Left kidney (tissue), 1 donor: ENCODE measurements at regions not wholly inside any gene's neighbourhood (a gene's known extent, or its start where the extent isn't known, plus 50 kb on each side); places are given as distances from the start of the nearest gene placed in this dataset.

Experiments
- DNase-seq: peaks from one replicate; pipeline ENCODE4 v3.0.0-alpha.2; 2013

- DNase-seq = no peak
Observed at GRCh38 chr14:87097015-87097414, 896.0 kb downstream of the GALC start.

DNA sequence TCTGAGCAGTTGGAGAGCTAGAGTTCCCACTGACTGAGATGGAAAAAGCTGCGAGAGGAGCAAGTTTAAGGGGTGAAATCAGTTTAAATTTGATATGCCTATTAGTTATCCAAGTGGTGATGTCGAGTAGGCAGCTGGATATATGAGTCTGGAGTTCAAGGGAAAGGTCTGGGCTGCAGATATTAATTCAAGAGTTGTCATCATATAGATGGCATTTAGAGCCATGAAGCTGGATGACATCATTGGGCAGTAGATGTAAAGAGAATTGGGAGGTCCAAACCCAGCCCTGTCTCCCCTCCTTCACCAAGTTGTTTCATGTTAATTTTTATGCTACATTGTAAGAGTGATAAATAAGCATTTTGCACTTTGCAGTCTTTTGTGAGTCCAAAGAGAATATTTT, 898.1 kb downstream of the GALC start:
- no peak for DNase-seq

DNA sequence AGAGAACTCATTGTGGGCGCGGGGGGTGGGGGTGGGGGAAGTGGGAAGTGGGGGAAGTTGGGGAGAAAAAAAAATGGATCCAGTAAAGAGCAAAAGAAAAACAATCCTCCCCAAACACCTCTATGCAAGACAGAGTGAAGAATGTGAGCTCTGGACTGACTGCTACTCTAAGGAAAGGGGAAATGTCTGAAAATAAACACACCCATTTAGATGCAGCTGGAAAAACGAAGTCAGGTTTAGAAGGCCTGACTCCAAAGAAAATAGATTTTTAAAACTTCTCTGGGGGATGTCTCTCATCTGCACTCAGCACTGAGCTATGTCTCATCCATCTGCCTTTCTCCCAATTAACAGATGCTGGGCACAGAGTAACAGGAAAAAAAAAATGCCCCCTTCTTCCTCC, 904.4 kb downstream of the GALC start:
- DNase-seq = no peak

GRCh38 chr14:87087881-87088280, 905.1 kb downstream of the GALC start:
- DNase-seq = no peak

GRCh38 chr14:87084908-87085307, 908.1 kb downstream of the GALC start:
- DNase-seq = no peak

GRCh38 chr14:87082917-87083316, 910.1 kb downstream of the GALC start:
- DNase-seq = no peak

GRCh38 chr14:87081004-87081403, 912.0 kb downstream of the GALC start:
- no peak for DNase-seq

- no peak for DNase-seq
Observed at GRCh38 chr14:87080146-87080545, 912.8 kb downstream of the GALC start.

DNA sequence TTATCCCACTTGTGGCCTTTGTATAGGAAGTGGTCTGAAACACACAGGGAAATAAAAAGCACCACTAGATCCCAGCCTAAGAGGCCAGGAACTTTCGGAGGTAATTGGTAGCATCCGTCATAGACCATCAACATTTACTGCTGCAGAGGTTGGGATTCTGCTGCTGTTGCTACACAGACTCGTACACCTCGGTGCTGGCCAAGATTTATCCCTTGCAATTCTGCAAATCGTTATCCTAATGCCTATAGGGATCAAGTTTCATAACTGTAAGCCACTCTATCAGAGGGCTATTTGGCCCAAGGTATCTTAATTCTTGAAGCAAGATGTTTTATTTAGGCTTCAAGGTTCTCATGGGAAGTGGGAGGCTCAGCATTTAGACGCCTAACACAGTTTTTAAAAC, 913.6 kb downstream of the GALC start:
- no peak for DNase-seq

- no peak for DNase-seq
Observed at GRCh38 chr14:87076922-87077321, 916.1 kb downstream of the GALC start.

DNA sequence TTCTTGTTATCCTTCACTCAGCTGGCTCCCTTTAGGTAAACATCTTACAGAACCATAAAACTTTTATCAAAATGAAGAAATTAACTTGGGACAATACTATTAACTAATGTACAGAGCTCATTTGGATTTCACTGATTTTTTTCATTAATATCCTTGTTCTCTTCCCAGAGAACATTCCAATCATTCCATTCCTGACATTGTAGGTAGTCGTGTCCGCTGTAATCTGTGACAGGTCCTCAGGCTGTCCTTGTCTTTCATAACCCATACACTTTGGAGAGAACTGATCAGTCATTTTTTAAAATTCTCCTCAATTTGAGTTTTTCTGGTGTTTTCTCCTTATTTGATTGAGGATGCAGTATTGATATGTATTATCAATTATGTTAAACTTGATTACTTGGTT, 916.8 kb downstream of the GALC start:
- DNase-seq = no peak

DNA sequence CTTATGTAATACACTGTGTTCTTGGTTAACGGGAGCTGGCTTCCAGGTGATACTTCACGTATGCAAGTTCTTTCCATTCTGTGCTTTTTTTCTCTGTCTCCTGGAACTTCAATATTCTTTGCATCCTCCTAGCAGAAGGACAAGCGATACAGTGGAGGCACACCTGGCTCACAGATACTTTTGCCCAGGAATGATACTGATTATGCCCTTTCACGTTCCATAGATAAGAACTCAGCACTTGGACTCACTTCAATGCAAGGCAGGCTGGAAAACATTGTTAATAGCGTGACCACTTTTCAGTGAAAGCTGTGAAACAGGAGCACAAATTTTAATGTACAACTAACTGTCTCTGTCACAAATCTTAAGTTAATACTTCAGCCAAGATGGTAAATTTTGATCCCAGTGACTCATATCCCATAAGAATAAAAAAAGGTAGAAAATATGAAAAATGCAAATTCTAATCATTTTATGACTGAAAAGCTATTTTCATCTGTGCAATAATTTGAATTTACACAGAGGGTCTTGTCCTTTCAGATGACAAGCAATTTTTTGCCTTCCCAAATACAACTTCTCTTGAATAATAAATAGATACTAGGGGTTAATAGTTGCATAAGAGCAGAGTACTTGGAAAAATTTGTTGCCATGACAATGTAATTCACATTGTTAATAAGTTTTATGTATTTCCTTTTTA, 919.0 kb downstream of the GALC start:
- DNase-seq = no peak

- DNase-seq = no peak
Observed at GRCh38 chr14:87067591-87067990, 925.4 kb downstream of the GALC start.

DNA sequence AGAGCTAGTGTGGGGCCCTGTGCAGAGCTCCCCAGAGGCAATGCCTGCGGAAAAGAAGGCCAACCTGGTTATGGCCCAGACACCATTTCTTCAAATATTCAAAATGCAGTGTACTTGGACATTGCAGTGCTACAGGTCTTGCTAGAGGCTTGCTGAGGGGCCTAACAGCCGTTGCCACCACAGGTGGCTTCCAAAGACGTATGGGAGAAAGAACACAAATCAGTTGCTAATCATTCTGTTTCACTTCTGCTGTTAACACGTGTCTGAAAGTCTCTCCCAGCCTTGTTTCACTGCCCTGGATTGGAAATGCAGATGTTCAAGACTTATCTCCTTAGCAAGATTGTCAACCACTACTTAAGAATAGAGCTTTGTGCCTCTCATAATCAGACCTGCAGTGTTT, 925.9 kb downstream of the GALC start:
- no peak for DNase-seq

DNA sequence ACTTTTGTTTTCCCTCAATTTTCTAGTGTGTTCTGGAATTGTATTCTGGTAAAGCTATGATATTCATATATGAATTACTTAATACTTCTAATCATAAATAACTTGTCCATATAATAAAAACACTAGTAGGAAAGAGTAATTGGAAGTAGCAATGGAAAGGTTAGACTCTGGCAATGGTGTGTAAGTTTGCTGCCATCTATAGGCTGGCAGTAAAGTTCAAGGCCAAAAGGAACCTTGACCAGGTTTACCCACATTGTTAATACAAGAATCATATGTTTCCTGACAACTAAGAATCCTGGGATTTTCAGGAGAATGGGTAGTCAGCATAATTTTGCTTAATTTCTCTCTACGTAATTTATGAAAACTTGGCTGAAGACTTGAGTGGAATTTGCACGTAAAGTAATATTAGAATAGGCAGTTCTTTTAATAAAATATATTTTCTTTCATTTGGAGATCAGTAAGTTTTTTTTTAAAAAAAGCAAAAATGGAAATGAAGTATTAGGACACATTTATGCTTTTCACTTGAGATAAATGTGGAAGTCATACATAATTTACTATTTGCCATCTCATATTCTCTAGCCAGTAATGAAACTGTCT, 926.7 kb downstream of the GALC start:
- DNase-seq = no peak

DNA sequence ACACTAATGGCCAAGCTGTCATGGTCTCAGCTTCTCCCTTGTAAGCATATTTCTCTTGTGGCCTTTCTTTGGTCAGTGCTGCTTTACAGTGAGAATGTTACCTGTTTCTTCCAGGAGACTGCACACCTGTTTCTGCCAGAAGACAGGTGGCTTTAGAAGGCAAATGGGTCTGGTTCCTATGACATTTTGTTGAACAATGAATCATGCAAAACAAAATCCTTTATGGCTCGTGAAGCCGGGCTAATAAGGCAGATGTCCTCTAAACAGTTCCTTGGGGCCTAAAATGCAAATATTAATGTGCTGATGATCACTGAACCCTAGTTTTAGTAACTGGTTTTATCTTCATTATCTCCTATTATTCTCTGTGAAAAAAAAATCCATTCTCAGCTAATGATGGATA, 927.6 kb downstream of the GALC start:
- DNase-seq = no peak

DNA sequence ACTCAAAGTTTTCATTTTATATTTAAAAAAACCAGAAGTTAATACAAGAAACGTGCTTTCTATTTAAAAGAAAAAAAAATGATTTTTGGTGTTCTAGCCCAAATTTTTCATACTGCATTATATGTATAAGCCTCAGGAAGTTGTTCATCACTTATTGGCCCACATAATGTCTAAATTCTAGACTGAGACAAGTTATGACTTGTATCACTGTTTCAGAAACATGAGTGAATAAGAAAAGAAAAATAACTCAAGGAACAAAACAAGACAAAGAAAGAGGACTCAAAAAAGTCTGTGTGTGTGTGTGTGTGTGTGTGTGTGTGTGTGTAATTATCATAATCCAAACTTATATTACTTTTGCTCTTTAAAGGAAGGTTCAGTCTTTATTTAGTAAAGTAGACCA, 929.8 kb downstream of the GALC start:
- no peak for DNase-seq

GRCh38 chr14:87060405-87060804, 932.6 kb downstream of the GALC start:
- DNase-seq = no peak

- no peak for DNase-seq
Observed at GRCh38 chr14:87059060-87059839, 933.7 kb downstream of the GALC start.

GRCh38 chr14:87055007-87055406, 938.0 kb downstream of the GALC start:
- no peak for DNase-seq

DNA sequence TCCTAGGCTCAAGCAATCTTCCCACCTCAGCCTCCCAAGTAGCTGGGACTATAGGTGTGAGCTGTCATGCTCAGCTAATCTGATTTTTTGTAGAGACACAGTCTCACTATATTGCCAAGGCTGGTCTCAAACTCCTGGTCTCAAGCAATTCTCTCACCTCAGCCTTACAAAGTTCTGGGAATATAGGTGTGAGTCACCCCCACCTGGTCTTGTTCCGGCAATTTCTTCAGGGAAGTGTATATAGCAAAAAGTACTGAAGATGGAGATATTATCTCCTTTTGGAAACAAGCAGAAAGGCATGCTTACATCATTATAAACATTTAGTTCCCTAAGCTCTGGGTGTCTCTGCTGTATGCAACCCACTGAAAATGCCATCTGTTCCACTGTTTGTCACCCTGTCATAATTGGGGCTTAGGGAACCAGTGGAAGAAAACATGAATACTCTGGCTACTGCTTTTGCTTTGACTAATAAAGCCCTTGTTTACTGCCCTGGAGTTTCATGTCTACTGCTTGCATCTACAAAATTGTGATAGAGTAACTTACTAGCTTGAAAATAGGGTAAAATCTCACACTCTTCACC, 940.2 kb downstream of the GALC start:
- DNase-seq = no peak

DNA sequence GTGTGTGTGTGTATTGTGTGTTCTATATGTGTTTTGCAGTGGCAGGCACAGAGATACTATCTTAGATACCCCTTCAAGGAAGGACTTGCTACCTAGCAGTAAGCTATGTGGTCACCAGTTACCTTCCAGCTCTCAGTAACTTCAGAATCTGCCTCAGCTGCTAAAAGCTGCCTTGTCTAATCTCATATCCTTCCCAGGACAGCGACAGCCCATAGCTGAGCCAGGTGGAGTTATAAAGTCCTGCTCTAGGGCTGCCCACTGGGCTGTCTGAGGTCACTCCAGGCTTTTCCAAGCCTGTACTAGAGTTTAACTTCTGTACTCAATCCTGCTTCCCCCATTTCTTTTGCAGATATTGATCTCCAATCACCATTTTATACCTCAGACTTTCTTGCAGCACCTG, 942.6 kb downstream of the GALC start:
- no peak for DNase-seq

GRCh38 chr14:87049950-87050349, 943.0 kb downstream of the GALC start:
- DNase-seq = no peak
